Esophagus squamous epithelium (tissue), 5 donors: ENCODE measurements at regions not wholly inside any gene's neighbourhood (a gene's known extent, or its start where the extent isn't known, plus 50 kb on each side); places are given as distances from the start of the nearest gene placed in this dataset.

ENCODE experiments used
- DNase-seq: peaks from one replicate; lab custom pipeline; 2025; lab: John Stamatoyannopoulos, UW
- H3K27ac ChIP-seq, 4 donors: fragments of 200-600 bp; sonication (generic); one replicate each; pipeline ENCODE4 v1.5.1; 2016 to 2019; ENCODE audit warnings: mild to moderate bottlenecking in 1 of 4
- H3K27me3 ChIP-seq, 4 donors: fragments of 200-600 bp; sonication (generic); 1 replicate in 3 of 4; 2 replicates in 1 of 4; pipeline versions ENCODE4 v1.5.1 to v1.6.0; 2017 to 2021; ENCODE audit warnings: antibody characterized with exemption in 1 of 4
- H3K36me3 ChIP-seq, 3 donors: fragments of 200-600 bp; sonication (generic); one replicate each; pipeline ENCODE4 v1.5.1; 2016 to 2019
- H3K4me1 ChIP-seq, 3 donors: fragments of 200-600 bp; sonication (generic); one replicate each; pipeline ENCODE4 v1.5.1; 2017 to 2019
- H3K4me3 ChIP-seq, 4 donors: fragments of 200-600 bp; sonication (generic); 1 replicate in 3 of 4; 2 replicates in 1 of 4; pipeline ENCODE4 v1.5.1; 2016 to 2019; ENCODE audit warnings: mild to moderate bottlenecking in 2 of 4, moderate library complexity in 1 of 4
- H3K9me3 ChIP-seq, 3 donors: fragments of 200-600 bp; sonication (generic); one replicate each; pipeline ENCODE4 v1.5.1; 2016 to 2019
- CTCF ChIP-seq, 6 experiments: fragments of 450-650 bp in 4 of 6; fragments of 200-600 bp in 2 of 6; sonication (generic) in 2 of 6; IDR thresholded peaks; one replicate each; pipeline ENCODE4 v1.5.1; 2016 to 2019; ENCODE audit warnings: antibody characterized with exemption in 6 of 6, mild to moderate bottlenecking in 4 of 6, moderate library complexity in 4 of 6
- POLR2A ChIP-seq, 4 donors: fragments of 450-650 bp; IDR thresholded peaks; one replicate each; pipeline ENCODE4 v1.6.1; 2017; ENCODE audit warnings: antibody characterized with exemption in 4 of 4, mild to moderate bottlenecking in 4 of 4, moderate library complexity in 3 of 4
- WGBS, 2 donors: methylation state at CpG; one replicate each; pipeline ENCODE4 v1.1.5; 2018; 5-methylcytosine and 5-hydroxymethylcytosine counted together
- intact Hi-C: fragments of 100-400 bp; cut with DNase I; formaldehyde crosslinking; loops from one replicate; pipeline ENCODE4 v1.15.0; 2022
- donor health status: DM: yes; HTN: yes; CAD: no.

DNA sequence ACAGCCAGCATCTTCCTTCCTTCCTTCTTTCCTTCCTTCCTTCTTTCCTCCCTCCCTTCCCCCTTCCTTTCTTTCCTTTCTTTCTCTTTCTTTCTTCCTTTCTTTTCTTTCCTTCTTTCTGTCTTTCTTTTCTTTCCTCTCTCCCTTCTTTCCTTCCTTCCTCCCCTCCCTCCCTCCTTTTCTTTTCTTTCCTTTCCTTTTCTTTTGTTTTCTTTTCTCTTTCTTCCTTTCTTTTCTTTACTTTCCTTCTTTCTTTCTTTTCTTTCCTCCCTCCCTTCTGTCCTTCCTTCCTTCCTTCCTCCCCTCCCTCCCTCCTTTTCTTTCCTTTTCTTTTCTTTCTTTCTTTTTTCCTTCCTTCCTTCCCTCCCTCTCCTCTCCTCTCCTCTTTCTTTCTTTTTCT lies 296.0 kb upstream of the LRRTM4 start:
- intact Hi-C loops: no loop called here
- no peak for TF ChIP-seq POLR2A (IDR thresholded peaks at IDR 0.05)
- no peak for TF ChIP-seq CTCF (IDR thresholded peaks at IDR 0.05)
- Histone ChIP-seq H3K27ac (no peak overlapping the region), H3K36me3 (no peaks in the 10 kb centered on the region), H3K4me3 (no peak overlapping the region), H3K27me3 (no peaks in the 10 kb centered on the region), H3K4me1 (no peaks in the 10 kb centered on the region), H3K9me3 (no peaks in the 10 kb centered on the region)
- no peak for DNase-seq

GRCh38 chr2:77823028-77823427 lies 300.9 kb upstream of the LRRTM4 start:
- H3K9me3 ChIP-seq: no peaks in the 10 kb centered on the region
- intact Hi-C loops: no loop called here
- no peak overlapping the region for H3K27ac ChIP-seq
- no peak for TF ChIP-seq POLR2A (IDR thresholded peaks at IDR 0.05)
- no peaks in the 10 kb centered on the region for H3K36me3 ChIP-seq
- 49 to 56% methylated on average over 2 of the region's 2 CpGs for WGBS, 2 donors
- no peaks in the 10 kb centered on the region for H3K27me3 ChIP-seq
- no peak overlapping the region for H3K4me3 ChIP-seq
- no peaks in the 10 kb centered on the region for H3K4me1 ChIP-seq
- no peak for DNase-seq

GRCh38 chr2:77831060-77831459 lies 308.9 kb upstream of the LRRTM4 start:
- 61 to 74% methylated on average over 2 of the region's 2 CpGs for whole genome bisulfite sequencing, 2 donors
- H3K4me1 ChIP-seq: no peaks in the 10 kb centered on the region
- no peak overlapping the region for H3K4me3 ChIP-seq
- H3K9me3 ChIP-seq: peaks cover 0 to 28% (median 0%) of the 10 kb centered on the region in 3 donors
- TF ChIP-seq CTCF (IDR thresholded peaks at IDR 0.05) (no peak), POLR2A (IDR thresholded peaks at IDR 0.05) (no peak)
- no peak for DNase-seq
- H3K27me3 ChIP-seq: no peaks in the 10 kb centered on the region
- H3K27ac ChIP-seq: no peak overlapping the region
- intact Hi-C loops: no loop called here
- no peaks in the 10 kb centered on the region for H3K36me3 ChIP-seq

- TF ChIP-seq CTCF (IDR thresholded peaks at IDR 0.05): no peak
- TF ChIP-seq POLR2A (IDR thresholded peaks at IDR 0.05): no peak
- Histone ChIP-seq H3K4me1 (no peaks in the 10 kb centered on the region), H3K36me3 (no peaks in the 10 kb centered on the region), H3K4me3 (no peak overlapping the region), H3K9me3 (peaks cover 0 to 33% (median 0%) of the 10 kb centered on the region in 3 donors), H3K27ac (no peak overlapping the region), H3K27me3 (no peaks in the 10 kb centered on the region)
- DNase-seq: no peak
- intact Hi-C loops: no loop called here
- WGBS, 2 donors: 74 to 88% methylated on average over 1 of the region's 1 CpG
These were observed 309.3 kb upstream of the LRRTM4 start for GRCh38 chr2:77831471-77831870.

DNA sequence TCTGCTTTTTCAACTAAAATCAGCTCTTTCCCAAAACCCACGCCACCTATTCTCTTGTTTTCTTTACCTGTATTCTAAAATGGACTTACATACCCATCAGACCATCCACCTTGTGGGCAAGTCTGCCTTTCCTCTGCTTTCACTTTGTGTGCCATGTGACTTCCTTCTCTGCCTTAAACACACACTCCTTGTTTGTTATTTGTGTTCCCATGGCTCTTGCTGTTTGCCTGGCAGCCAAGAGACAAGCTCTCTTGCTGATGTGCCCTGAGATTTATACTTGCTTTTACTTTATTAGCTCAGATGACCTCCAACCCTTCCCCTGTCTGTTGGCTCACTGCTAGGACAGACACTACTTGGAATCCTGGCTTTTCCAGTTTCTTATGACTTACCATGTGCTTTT lies 309.7 kb upstream of the LRRTM4 start:
- TF ChIP-seq POLR2A (IDR thresholded peaks at IDR 0.05) (no peak), CTCF (IDR thresholded peaks at IDR 0.05) (no peak)
- intact Hi-C loops: no loop called here
- Histone ChIP-seq H3K9me3 (peaks cover 0 to 33% (median 0%) of the 10 kb centered on the region in 3 donors), H3K4me3 (no peak overlapping the region), H3K4me1 (no peaks in the 10 kb centered on the region), H3K36me3 (no peaks in the 10 kb centered on the region), H3K27ac (no peak overlapping the region), H3K27me3 (no peaks in the 10 kb centered on the region)
- 0 to 10% methylated on average over 1 of the region's 1 CpG for WGBS, 2 donors
- DNase-seq: no peak

GRCh38 chr2:77834360-77835002 lies 312.3 kb upstream of the LRRTM4 start:
- DNase-seq: no peak
- Histone ChIP-seq H3K4me1 (no peaks in the 10 kb centered on the region), H3K27me3 (no peaks in the 10 kb centered on the region), H3K27ac (no peak overlapping the region), H3K9me3 (peaks cover 0 to 35% (median 0%) of the 10 kb centered on the region in 3 donors), H3K4me3 (no peak overlapping the region), H3K36me3 (no peaks in the 10 kb centered on the region)
- 73 to 79% methylated on average over 3 of the region's 3 CpGs for WGBS, 2 donors
- TF ChIP-seq CTCF (IDR thresholded peaks at IDR 0.05): no peak
- TF ChIP-seq POLR2A (IDR thresholded peaks at IDR 0.05): no peak
- intact Hi-C loops: no loop called here
